Endothelial cell of umbilical vein (primary cell): ENCODE measurements at regions not wholly inside any gene's neighbourhood (a gene's known extent, or its start where the extent isn't known, plus 50 kb on each side); places are given as distances from the start of the nearest gene placed in this dataset.

Experiments used
- BruUV-seq: library from RNA; stranded (reverse); fragments of 400-500 nt; replicated peaks from 2 replicates; lab custom pipeline; 2021; lab: Mats Ljungman, UMichigan
- CTCF ChIA-PET: fragments of 300-600, 350-600 bp; sonication (Branson Sonifier 250); formaldehyde crosslinking; loops from one replicate; lab custom pipeline; 2021; ENCODE audit warnings: antibody characterized with exemption, inconsistent platforms; lab: Charles Lee
- POLR2A ChIA-PET: fragments of 300-600, 350-600 bp; sonication (Branson Sonifier 250); formaldehyde crosslinking; loops from one replicate; lab custom pipeline; 2021; ENCODE audit warnings: antibody characterized with exemption, inconsistent platforms; lab: Charles Lee
- DNase-seq: peaks from one replicate; pipeline ENCODE4 v3.0.0-alpha.2; 2011; ENCODE audit warnings: low read depth, low spot score
- FAIRE-seq: peaks from 2 replicates; lab custom pipeline; 2011; peaks lifted over from hg19 to GRCh38; lab: Jason Lieb, UNC
- H2AFZ ChIP-seq: 2 replicates; pipeline ENCODE4 v1.6.0; 2012; ENCODE audit warnings: low read depth, low read length, control low read depth, inconsistent platforms
- H3K27ac ChIP-seq: 2 replicates; pipeline ENCODE4 v1.5.1; 2011; ENCODE audit warnings: low read depth, mild to moderate bottlenecking, control low read depth, low read length, moderate library complexity; ENCODE audit not compliant: insufficient read depth
- H3K27me3 ChIP-seq, 2 experiments: 2 replicates each; pipeline versions ENCODE4 v1.6.0 to v1.6.1; 2011; ENCODE audit warnings: low read length in 2 of 2, mixed read lengths in 1 of 2; ENCODE audit not compliant: control insufficient read depth in 2 of 2, insufficient read depth in 2 of 2
- H3K36me3 ChIP-seq, 2 experiments: 2 replicates in 1 of 2; 3 replicates in 1 of 2; pipeline ENCODE4 v1.5.1; 2011; ENCODE audit warnings: low read length in 2 of 2, mild to moderate bottlenecking in 1 of 2, moderate library complexity in 1 of 2; ENCODE audit not compliant: control insufficient read depth in 2 of 2, insufficient read depth in 2 of 2; ENCODE audit errors: extremely low read depth in 1 of 2
- H3K4me1 ChIP-seq: 3 replicates; pipeline ENCODE4 v1.5.1; 2011; ENCODE audit warnings: mild to moderate bottlenecking, low read length; ENCODE audit not compliant: control insufficient read depth, insufficient read depth; ENCODE audit errors: extremely low read depth
- H3K4me2 ChIP-seq: 2 replicates; pipeline ENCODE4 v1.6.1; 2011; ENCODE audit warnings: low read length, control low read depth, mixed read lengths; ENCODE audit not compliant: insufficient read depth
- H3K4me3 ChIP-seq, 3 experiments: fragments of 200-600 bp in 1 of 3; sonication (generic), shearing (Covaris generic) in 1 of 3; replicated peaks in 1 of 3; 2 replicates each; pipeline ENCODE4 v1.5.1; 2011 to 2016; ENCODE audit warnings: control low read depth in 3 of 3, low read length in 3 of 3, mild to moderate bottlenecking in 2 of 3, inconsistent platforms in 1 of 3, low read depth in 1 of 3, moderate library complexity in 1 of 3; ENCODE audit not compliant: insufficient read depth in 1 of 3
- H3K79me2 ChIP-seq: 2 replicates; pipeline ENCODE4 v1.6.0; 2012; ENCODE audit warnings: low read length, inconsistent platforms; ENCODE audit not compliant: control insufficient read depth, insufficient read depth
- H3K9ac ChIP-seq: replicated peaks from 2 replicates; pipeline ENCODE3; 2011; ENCODE audit warnings: low read length, control low read depth; ENCODE audit not compliant: insufficient read depth; ENCODE audit errors: extremely low read depth
- H3K9me1 ChIP-seq: replicated peaks from 3 replicates; pipeline ENCODE4 v1.6.0; 2011; ENCODE audit warnings: mild to moderate bottlenecking, low read length; ENCODE audit not compliant: control insufficient read depth, insufficient read depth; ENCODE audit errors: extremely low read depth
- H3K9me3 ChIP-seq: replicated peaks from 2 replicates; pipeline ENCODE4 v1.5.1; 2012; ENCODE audit warnings: low read length, inconsistent platforms; ENCODE audit not compliant: control insufficient read depth, insufficient read depth
- H4K20me1 ChIP-seq: replicated peaks from 2 replicates; pipeline ENCODE3; 2011; ENCODE audit warnings: mild to moderate bottlenecking, low read length; ENCODE audit not compliant: control insufficient read depth, insufficient read depth; ENCODE audit errors: extremely low read depth
- CTCF ChIP-seq, 2 donors: IDR thresholded peaks; 1 replicate in 1 of 2; 2 replicates in 1 of 2; pipeline ENCODE4 v1.5.1; 2011; ENCODE audit warnings: low read length in 2 of 2, mild to moderate bottlenecking in 2 of 2, moderate library complexity in 2 of 2, control low read depth in 1 of 2, inconsistent platforms in 1 of 2, low read depth in 1 of 2; ENCODE audit not compliant: insufficient read depth in 1 of 2; ENCODE audit errors: extremely low read depth in 1 of 2
- EZH2 ChIP-seq: IDR thresholded peaks from 2 replicates; pipeline ENCODE4 v1.6.1; 2012; ENCODE audit warnings: borderline replicate concordance, low read depth, mild to moderate bottlenecking, moderate library complexity, low read length, inconsistent platforms; ENCODE audit not compliant: severe bottlenecking
- FOS ChIP-seq: IDR thresholded peaks from 2 replicates; pipeline ENCODE4 v1.6.1; 2011; ENCODE audit warnings: mild to moderate bottlenecking, low read length, moderate library complexity, borderline replicate concordance; ENCODE audit not compliant: insufficient read depth
- GATA2 ChIP-seq: IDR thresholded peaks from 2 replicates; pipeline ENCODE4 v1.7.0; 2011; ENCODE audit warnings: low read depth, mild to moderate bottlenecking, moderate library complexity, mixed read lengths, low read length; ENCODE audit not compliant: insufficient read length, insufficient read depth
- JUN ChIP-seq: IDR thresholded peaks from 2 replicates; pipeline ENCODE4 v1.6.1; 2011; ENCODE audit warnings: borderline replicate concordance, low read depth; ENCODE audit not compliant: insufficient read length, insufficient read depth
- MAX ChIP-seq: IDR thresholded peaks from 2 replicates; pipeline ENCODE4 v1.6.1; 2011; ENCODE audit not compliant: insufficient read depth, insufficient read length
- MYC ChIP-seq: IDR thresholded peaks from one replicate; pipeline ENCODE4 v1.6.1; 2011; ENCODE audit warnings: mild to moderate bottlenecking, low read depth, low read length
- POLR2A ChIP-seq: IDR thresholded peaks from 2 replicates; pipeline ENCODE4 v1.6.1; 2012; ENCODE audit warnings: low read depth, mild to moderate bottlenecking, control low read depth, low read length
- POLR2AphosphoS5 ChIP-seq: IDR thresholded peaks from 2 replicates; pipeline ENCODE4 v1.6.1; 2012; ENCODE audit warnings: low read depth, mild to moderate bottlenecking, control low read depth, low read length, moderate library complexity; ENCODE audit not compliant: insufficient read depth
- dilution Hi-C: fragments of 300-500 bp; cut with MboI; formaldehyde crosslinking; loops from one replicate; pipeline ENCODE4 v1.15.0; 2019; ENCODE audit warnings: low sequenced_read_pairs; ENCODE audit not compliant: extremely low pct_ligation_motif_present
- intact Hi-C: fragments of 100-400 bp; cut with micrococcal nuclease; formaldehyde crosslinking; loops from one replicate; pipeline ENCODE4 v1.10.0; 2022

GRCh38 chr12:58071994-58072393 is 130.6 kb downstream of the ATP23 start:
- DNase-seq = no peak
- FAIRE-seq = no peak
- Histone ChIP-seq H3K9me1 (no peaks in the 10 kb centered on the region), H3K4me3 (no peak overlapping the region), H3K9ac (no peak overlapping the region), H4K20me1 (no peaks in the 10 kb centered on the region), H2AFZ (no peak overlapping the region), H3K36me3 (no peaks in the 10 kb centered on the region), H3K27me3 (peaks cover 0 to 1% of the 10 kb centered on the region in 2 experiments), H3K9me3 (no peaks in the 10 kb centered on the region), H3K79me2 (no peaks in the 10 kb centered on the region), H3K4me1 (no peaks in the 10 kb centered on the region), H3K27ac (no peak overlapping the region), H3K4me2 (no peak overlapping the region)
- BruUV-seq = no TSS peak
- ChIA-PET CTCF (no interaction called here), POLR2A (no interaction called here)
- dilution Hi-C loops = no loop called here
- TF ChIP-seq POLR2A (no peak), POLR2AphosphoS5 (no peak), CTCF (IDR thresholded peaks at IDR 0.05; ENCODE audit: extremely low read depth in 1 of 2, insufficient read depth in 1 of 2, low read depth in 1 of 2, low read length in 2 of 2) (no peak), GATA2 (no peak), EZH2 (no peak), MYC (no peak), MAX (no peak), JUN (no peak), FOS (no peak)
- intact Hi-C loops = no loop called here
